LNCaP clone FGC (cell line): ENCODE measurements at regions not wholly inside any gene's neighbourhood (a gene's known extent, or its start where the extent isn't known, plus 50 kb on each side); places are given as distances from the start of the nearest gene placed in this dataset.
A peak's percentile ranks its signal among the peaks of the same experiment; 100 is the strongest.

Experiments
- DNase-seq: peaks from one replicate; pipeline ENCODE4 v3.0.0-alpha.2; 2011; ENCODE audit warnings: low read depth
- H3K4me3 ChIP-seq: 2 replicates; pipeline ENCODE4 v1.5.1; 2011; ENCODE audit warnings: mild to moderate bottlenecking, low read depth, low read length, control low read depth
- CTCF ChIP-seq: IDR thresholded peaks from 2 replicates; pipeline ENCODE4 v1.5.1; 2012; ENCODE audit warnings: mild to moderate bottlenecking; ENCODE audit not compliant: control insufficient read depth, insufficient read depth; ENCODE audit errors: extremely low read depth

DNA sequence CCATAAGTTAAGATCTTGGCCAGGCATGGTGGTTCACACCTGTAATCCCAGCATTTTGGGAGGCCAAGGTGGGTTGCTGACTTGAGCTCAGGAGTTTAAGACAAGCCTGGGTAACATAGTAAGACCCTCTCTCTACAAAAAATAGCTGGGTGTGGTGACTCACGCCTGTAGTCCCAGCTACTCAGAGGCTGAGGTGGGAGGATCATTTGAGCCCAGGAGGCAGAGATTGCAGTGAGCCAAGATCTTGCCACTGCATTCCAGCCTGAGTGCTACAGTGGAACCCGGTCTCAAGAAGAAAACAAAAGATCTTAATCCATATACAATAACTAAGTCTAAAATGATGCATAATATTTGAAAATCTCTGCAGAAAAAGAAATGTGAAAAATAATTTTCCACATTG lies 165.5 kb upstream of the NR5A2 start:
- TF ChIP-seq CTCF, result no peak
- no peak for DNase-seq
- no peak overlapping the region for H3K4me3 ChIP-seq

DNA sequence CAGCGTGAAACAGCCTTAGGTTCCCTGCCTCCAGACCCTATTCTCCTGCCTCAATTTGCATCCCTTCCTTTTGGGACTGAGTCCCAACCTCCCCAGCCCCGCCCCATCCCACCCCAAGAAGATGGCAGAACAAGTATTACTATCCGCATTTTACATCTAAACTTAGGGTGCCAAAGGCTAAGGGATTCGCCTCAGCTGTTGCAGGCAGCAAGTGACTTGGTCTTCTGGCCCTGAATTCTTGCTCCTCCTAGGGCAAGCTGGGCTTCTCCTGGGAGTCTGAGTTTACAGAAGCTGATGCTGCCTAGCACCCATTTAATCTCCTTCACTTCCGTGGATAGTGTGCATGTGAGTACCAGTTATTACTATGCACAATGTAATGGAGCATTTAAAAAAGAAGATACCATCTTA lies 161.3 kb upstream of the NR5A2 start:
- DNase-seq, result no peak
- H3K4me3 ChIP-seq, result no peak overlapping the region
- no peak for TF ChIP-seq CTCF

DNA sequence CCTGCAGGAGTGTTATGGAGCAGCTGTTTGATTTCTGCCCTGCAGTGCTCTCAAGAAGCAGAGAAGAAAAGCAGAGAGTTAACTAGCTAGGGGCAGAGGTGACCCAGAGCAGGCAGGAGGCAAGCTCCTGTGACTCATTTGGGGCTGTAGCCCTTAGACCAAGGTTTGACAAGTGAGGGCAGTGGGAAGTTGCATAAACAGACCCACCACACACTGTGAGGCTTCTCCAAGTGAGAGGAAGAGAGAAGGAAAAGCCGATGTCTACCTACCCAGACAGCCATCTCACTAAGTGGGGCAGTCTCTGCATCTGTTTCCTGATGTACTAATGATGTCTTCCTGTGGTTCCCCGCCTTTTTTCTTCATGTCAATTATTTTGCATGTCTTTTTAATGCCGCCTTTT lies 159.9 kb upstream of the NR5A2 start:
- no peak for TF ChIP-seq CTCF

GRCh38 chr1:199868777-199869176 lies 158.7 kb upstream of the NR5A2 start:
- H3K4me3 ChIP-seq, result no peak overlapping the region
- no peak for TF ChIP-seq CTCF
- no peak for DNase-seq

More for the DNA sequence above, 159.9 kb upstream of the NR5A2 start:
- H3K4me3 ChIP-seq, result no peak overlapping the region
- DNase-seq, result no peak

GRCh38 chr1:199875337-199875736 lies 152.2 kb upstream of the NR5A2 start:
- H3K4me3 ChIP-seq, result no peak overlapping the region
- no peak for TF ChIP-seq CTCF
- peak; percentile 18 for DNase-seq

- TF ChIP-seq CTCF, result no peak
- no peak for DNase-seq
- no peak overlapping the region for H3K4me3 ChIP-seq
Measured at GRCh38 chr1:199875856-199876255, 151.7 kb upstream of the NR5A2 start.

DNA sequence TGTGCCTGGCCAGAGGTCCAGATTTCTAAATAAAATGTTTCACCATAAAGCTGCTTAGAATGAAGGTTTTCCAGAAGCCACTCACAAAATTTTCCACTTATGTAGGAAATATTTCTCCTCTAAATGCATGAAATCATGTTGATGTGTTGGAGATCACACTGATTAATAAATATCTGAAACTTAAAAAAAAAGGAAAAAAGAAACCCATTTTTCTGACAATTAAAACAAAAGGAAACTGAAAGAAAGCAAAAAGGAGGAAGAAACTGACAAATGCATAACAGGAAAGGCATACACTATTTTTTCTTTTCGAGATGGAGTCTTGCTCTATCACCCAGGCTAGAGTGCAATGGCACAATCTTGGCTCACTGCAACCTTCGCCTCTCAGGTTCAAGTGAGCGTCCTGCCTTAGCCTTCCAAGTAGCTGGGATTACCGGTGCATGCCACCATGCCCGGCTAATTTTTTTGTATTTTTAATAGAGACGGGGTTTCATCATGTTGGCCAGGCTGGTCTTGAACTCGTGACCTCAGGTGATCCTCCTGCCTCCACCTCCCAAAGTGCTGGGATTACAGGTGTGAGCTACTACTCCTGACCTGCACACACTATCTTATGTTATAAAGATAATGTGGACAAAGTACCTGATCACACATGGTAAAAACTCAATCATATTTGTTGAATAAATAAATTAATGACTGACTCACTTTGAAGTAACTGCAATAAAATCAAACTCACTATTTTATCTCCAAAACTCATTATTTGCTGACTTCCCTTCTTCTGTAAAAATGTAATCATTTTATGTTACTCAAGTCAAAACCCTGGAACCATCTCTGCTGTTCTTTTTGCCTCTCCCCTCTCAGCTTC lies 149.8 kb upstream of the NR5A2 start:
- DNase-seq, result no peak
- no peak for TF ChIP-seq CTCF
- H3K4me3 ChIP-seq, result no peak overlapping the region
